Smooth muscle cell (in vitro differentiated cells): ENCODE measurements at regions not wholly inside any gene's neighbourhood (a gene's known extent, or its start where the extent isn't known, plus 50 kb on each side); places are given as distances from the start of the nearest gene placed in this dataset.
"Not testable (repeated sequence)": the region's sequence is repeated elsewhere in the genome, so short reads cannot be mapped to it uniquely, and the experiment has no call there.

Experiments
- DNase-seq: peaks from one replicate; lab custom pipeline; 2025; ENCODE audit not compliant: unreplicated experiment; lab: John Stamatoyannopoulos, UW
- H2AFZ ChIP-seq: fragments of 200-600 bp; sonication (generic); 2 replicates; pipeline ENCODE4 v1.6.0; 2016; ENCODE audit warnings: antibody characterized with exemption, low read depth, mild to moderate bottlenecking
- H3F3A ChIP-seq: fragments of 200-600 bp; sonication (generic); 2 replicates; pipeline ENCODE4 v1.6.0; 2017; ENCODE audit warnings: antibody characterized with exemption, low read depth
- H3K27ac ChIP-seq: fragments of 200-600 bp; sonication (generic); 2 replicates; pipeline ENCODE4 v1.5.1; 2016; ENCODE audit warnings: low read depth, mild to moderate bottlenecking
- H3K27me3 ChIP-seq: fragments of 200-600 bp; sonication (generic); 2 replicates; pipeline ENCODE4 v1.6.1; 2016; ENCODE audit warnings: low read depth, mild to moderate bottlenecking
- H3K36me3 ChIP-seq: fragments of 200-600 bp; sonication (generic); 2 replicates; pipeline ENCODE4 v1.5.1; 2016; ENCODE audit warnings: low read depth
- H3K4me1 ChIP-seq: fragments of 200-600 bp; sonication (generic); 2 replicates; pipeline ENCODE4 v1.5.1; 2016; ENCODE audit warnings: low read depth
- H3K4me2 ChIP-seq: fragments of 200-600 bp; sonication (generic); 2 replicates; pipeline ENCODE4 v1.6.0; 2016; ENCODE audit warnings: mild to moderate bottlenecking
- H3K4me3 ChIP-seq: fragments of 200-600 bp; sonication (generic); 2 replicates; pipeline ENCODE4 v1.5.1; 2016; ENCODE audit warnings: mild to moderate bottlenecking
- H3K79me2 ChIP-seq: fragments of 200-600 bp; sonication (generic); 2 replicates; pipeline ENCODE4 v1.6.0; 2016; ENCODE audit warnings: low read depth, mild to moderate bottlenecking
- H3K9ac ChIP-seq: fragments of 200-600 bp; sonication (generic); 2 replicates; pipeline ENCODE4 v1.6.0; 2016; ENCODE audit warnings: low read depth
- H3K9me3 ChIP-seq: fragments of 200-600 bp; sonication (generic); replicated peaks from 2 replicates; pipeline ENCODE4 v1.5.1; 2016; ENCODE audit warnings: low read depth
- H4K20me1 ChIP-seq: fragments of 200-600 bp; sonication (generic); 2 replicates; pipeline ENCODE4 v1.6.0; 2016; ENCODE audit warnings: low read depth
- WGBS: methylation state at CpG from one replicate; pipeline ENCODE4 v1.1.7; 2016; ENCODE audit warnings: low lambda C conversion rate; 5-methylcytosine and 5-hydroxymethylcytosine counted together
- TF ChIP-seq, protein P1 (sequence below): fragments of 200-600 bp; sonication (generic); IDR thresholded peaks from 2 replicates; pipeline ENCODE4 v1.5.1; 2017; ENCODE audit warnings: borderline replicate concordance, mild to moderate bottlenecking, antibody characterized with exemption; ENCODE audit not compliant: insufficient read depth, poor library complexity, severe bottlenecking

DNA sequence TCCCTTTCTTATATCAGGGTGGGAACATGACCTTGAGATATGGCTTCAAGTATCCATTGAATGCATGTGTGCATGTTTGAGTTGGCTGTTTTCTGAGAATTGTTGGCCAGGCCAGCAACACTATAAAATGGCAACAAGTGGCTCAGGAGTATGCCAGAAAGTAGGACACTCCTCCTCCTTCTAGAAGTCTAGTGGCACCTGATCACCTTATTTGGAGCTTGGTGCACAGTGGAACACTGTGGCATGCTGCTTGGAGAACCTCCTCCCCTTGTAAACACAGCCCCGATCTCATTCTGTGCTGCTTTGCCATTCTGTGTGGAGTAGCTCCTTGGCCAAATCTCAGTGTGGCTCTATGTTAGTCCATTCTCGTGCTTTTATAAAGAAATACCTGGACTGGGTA, 114.8 kb upstream of the NDN start:
- Histone ChIP-seq H3K27ac (no peak overlapping the region), H3K36me3 (no peaks in the 10 kb centered on the region), H3K4me1 (no peaks in the 10 kb centered on the region), H4K20me1 (no peaks in the 10 kb centered on the region), H3K4me3 (no peak overlapping the region), H3K4me2 (no peak overlapping the region), H3K27me3 (no peaks in the 10 kb centered on the region), H2AFZ (no peak overlapping the region), H3F3A (no peaks in the 10 kb centered on the region), H3K79me2 (no peaks in the 10 kb centered on the region), H3K9me3 (no peaks in the 10 kb centered on the region), H3K9ac (no peak overlapping the region)
- DNase-seq, result no peak
- TF ChIP-seq, protein P1, sequence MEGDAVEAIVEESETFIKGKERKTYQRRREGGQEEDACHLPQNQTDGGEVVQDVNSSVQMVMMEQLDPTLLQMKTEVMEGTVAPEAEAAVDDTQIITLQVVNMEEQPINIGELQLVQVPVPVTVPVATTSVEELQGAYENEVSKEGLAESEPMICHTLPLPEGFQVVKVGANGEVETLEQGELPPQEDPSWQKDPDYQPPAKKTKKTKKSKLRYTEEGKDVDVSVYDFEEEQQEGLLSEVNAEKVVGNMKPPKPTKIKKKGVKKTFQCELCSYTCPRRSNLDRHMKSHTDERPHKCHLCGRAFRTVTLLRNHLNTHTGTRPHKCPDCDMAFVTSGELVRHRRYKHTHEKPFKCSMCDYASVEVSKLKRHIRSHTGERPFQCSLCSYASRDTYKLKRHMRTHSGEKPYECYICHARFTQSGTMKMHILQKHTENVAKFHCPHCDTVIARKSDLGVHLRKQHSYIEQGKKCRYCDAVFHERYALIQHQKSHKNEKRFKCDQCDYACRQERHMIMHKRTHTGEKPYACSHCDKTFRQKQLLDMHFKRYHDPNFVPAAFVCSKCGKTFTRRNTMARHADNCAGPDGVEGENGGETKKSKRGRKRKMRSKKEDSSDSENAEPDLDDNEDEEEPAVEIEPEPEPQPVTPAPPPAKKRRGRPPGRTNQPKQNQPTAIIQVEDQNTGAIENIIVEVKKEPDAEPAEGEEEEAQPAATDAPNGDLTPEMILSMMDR, result no peak
- WGBS, result 79% methylated on average over 2 of the region's 2 CpGs

DNA sequence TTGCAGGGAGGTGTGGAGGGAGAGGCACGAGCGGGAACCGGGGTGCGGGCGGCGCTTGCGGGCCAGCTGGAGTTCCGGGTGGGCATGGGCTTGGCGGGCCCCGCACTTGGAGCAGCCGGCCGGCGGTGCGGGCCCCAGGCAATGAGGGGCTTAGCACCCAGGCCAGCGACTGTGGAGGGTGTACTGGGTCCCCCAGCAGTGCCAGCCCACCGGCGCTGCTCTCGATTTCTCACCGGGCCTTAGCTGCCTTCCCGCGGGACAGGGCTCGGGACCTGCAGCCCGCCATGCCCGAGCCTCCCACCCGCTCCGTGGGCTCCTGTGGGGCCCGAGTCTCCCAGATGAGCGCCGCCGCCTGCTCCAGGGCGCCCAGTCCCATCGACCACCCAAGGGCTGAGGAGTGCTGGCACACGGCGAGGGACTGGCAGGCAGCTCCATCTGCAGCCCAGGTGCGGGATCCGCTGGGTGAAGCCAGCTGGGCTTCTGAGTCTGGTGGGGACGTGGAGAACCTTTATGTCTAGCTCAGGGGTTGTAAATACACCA, 115.9 kb upstream of the NDN start:
- H3K79me2 ChIP-seq, H2AFZ ChIP-seq, H3K9ac ChIP-seq, H3F3A ChIP-seq, H3K36me3 ChIP-seq, H4K20me1 ChIP-seq, H3K4me1 ChIP-seq, H3K4me3 ChIP-seq, H3K27ac ChIP-seq, H3K4me2 ChIP-seq, H3K27me3 ChIP-seq, DNase-seq, H3K9me3 ChIP-seq: not testable (repeated sequence)
- WGBS, result 94% methylated on average over 29 of the region's 37 CpGs

DNA sequence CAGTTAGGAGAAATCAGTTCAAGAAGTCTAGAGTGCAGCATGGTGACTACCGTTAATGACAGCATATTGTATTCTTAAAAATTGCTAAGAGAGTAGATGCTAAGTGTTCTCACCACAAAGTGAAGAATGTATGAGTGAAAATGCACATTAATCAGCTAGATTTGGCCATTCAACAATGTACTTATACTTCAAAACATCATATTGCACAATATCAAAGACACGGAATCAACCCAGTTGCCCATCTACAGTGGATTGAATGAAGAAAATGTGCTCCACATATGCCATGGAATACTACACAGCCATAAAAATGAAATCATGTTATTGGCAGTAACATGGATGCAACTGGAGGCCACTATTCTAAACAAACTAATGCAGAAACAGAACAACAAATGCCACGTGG, 119.9 kb upstream of the NDN start:
- H3K4me3 ChIP-seq, result no peak overlapping the region
- no peak overlapping the region for H3K4me2 ChIP-seq
- no peaks in the 10 kb centered on the region for H3K36me3 ChIP-seq
- H3K9me3 ChIP-seq, result no peaks in the 10 kb centered on the region
- H2AFZ ChIP-seq, result no peak overlapping the region
- no peaks in the 10 kb centered on the region for H3K27me3 ChIP-seq
- H3K9ac ChIP-seq, result no peak overlapping the region
- H3K27ac ChIP-seq, result no peak overlapping the region
- TF ChIP-seq, protein P1, result no peak
- no peaks in the 10 kb centered on the region for H3F3A ChIP-seq
- H3K4me1 ChIP-seq, result no peaks in the 10 kb centered on the region
- WGBS, result 59% methylated on average over 3 of the region's 3 CpGs
- no peak for DNase-seq
- H3K79me2 ChIP-seq, result no peaks in the 10 kb centered on the region
- H4K20me1 ChIP-seq, result no peaks in the 10 kb centered on the region

DNA sequence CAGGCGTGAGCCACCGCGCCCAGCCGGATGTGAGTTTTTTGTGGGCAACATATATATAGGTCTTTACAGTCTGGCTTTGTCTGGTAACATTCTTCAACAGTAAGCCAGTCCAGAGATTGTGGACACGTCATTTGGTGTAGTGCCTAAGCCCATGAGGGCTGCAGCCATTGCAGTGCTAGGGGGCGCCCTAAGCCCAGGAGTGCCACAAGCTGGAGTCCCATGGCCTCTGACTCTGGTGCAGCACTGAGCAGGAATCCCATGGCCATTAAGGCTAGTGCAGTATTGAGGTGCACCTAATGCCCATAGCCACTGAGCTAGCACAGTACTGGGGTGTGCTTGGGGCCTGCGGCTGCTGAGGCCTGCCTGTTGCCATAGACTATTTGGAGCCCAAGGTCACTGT, 136.4 kb upstream of the NDN start:
- H3K9me3 ChIP-seq, result no peaks in the 10 kb centered on the region
- no peaks in the 10 kb centered on the region for H4K20me1 ChIP-seq
- DNase-seq, result no peak
- no peaks in the 10 kb centered on the region for H3K4me1 ChIP-seq
- H3K27ac ChIP-seq, result no peak overlapping the region
- H3K4me2 ChIP-seq, result no peak overlapping the region
- H3K36me3 ChIP-seq, result no peaks in the 10 kb centered on the region
- no peaks in the 10 kb centered on the region for H3K79me2 ChIP-seq
- TF ChIP-seq, protein P1, result no peak
- H3F3A ChIP-seq, result no peaks in the 10 kb centered on the region
- H3K9ac ChIP-seq, result no peak overlapping the region
- no peak overlapping the region for H2AFZ ChIP-seq
- WGBS, result 74% methylated on average over 7 of the region's 7 CpGs
- no peaks in the 10 kb centered on the region for H3K27me3 ChIP-seq
- no peak overlapping the region for H3K4me3 ChIP-seq
